ENCODE measurements at regions not wholly inside any gene's neighbourhood (a gene's known extent, or its start where the extent isn't known, plus 50 kb on each side); places are given as distances from the start of the nearest gene placed in this dataset.

GRCh38 chr5:21212026-21212425, 1224.0 kb upstream of the CDH18 start:
- ATAC-seq (ENCODE audit: low read depth in 2 of 2) (no peak), DNase-seq (no peak)
- Mint-ChIP-seq H3K4me1 (no peaks in the 10 kb centered on the region), H3K9me3 (peaks cover 0 to 2% (median 0%) of the 10 kb centered on the region in 7 donors), H3K36me3 (no peaks in the 10 kb centered on the region), H3K27me3 (no peaks in the 10 kb centered on the region), H3K27ac (no peak overlapping the region), H3K4me3 (no peak overlapping the region)

GRCh38 chr5:21209409-21209808, 1221.4 kb upstream of the CDH18 start:
- no peak for ATAC-seq (ENCODE audit: low read depth in 2 of 2)
- H3K27me3 Mint-ChIP-seq = no peaks in the 10 kb centered on the region
- no peaks in the 10 kb centered on the region for H3K4me1 Mint-ChIP-seq
- no peak for DNase-seq
- no peaks in the 10 kb centered on the region for H3K36me3 Mint-ChIP-seq
- H3K4me3 Mint-ChIP-seq = no peak overlapping the region
- H3K9me3 Mint-ChIP-seq = peaks cover 0 to 2% (median 0%) of the 10 kb centered on the region in 7 donors
- no peak overlapping the region for H3K27ac Mint-ChIP-seq

GRCh38 chr5:21199087-21199486, 1211.1 kb upstream of the CDH18 start:
- ATAC-seq (ENCODE audit: low read depth in 2 of 2) = no peak

GRCh38 chr5:21195145-21195544, 1207.1 kb upstream of the CDH18 start:
- Mint-ChIP-seq H3K4me3 (no peak overlapping the region), H3K36me3 (no peaks in the 10 kb centered on the region), H3K27ac (no peak overlapping the region), H3K9me3 (peaks cover 0 to 2% (median 0%) of the 10 kb centered on the region in 7 donors), H3K4me1 (no peaks in the 10 kb centered on the region), H3K27me3 (no peaks in the 10 kb centered on the region)
- DNase-seq (no peak), ATAC-seq (ENCODE audit: low read depth in 2 of 2) (no peak)

More at GRCh38 chr5:21199087-21199486, 1211.1 kb upstream of the CDH18 start:
- no peak overlapping the region for H3K4me3 Mint-ChIP-seq
- no peaks in the 10 kb centered on the region for H3K4me1 Mint-ChIP-seq
- H3K36me3 Mint-ChIP-seq = no peaks in the 10 kb centered on the region
- no peaks in the 10 kb centered on the region for H3K27me3 Mint-ChIP-seq
- no peak for DNase-seq
- H3K9me3 Mint-ChIP-seq = peaks cover 0 to 2% (median 0%) of the 10 kb centered on the region in 7 donors
- no peak overlapping the region for H3K27ac Mint-ChIP-seq

GRCh38 chr5:21185536-21185935, 1197.5 kb upstream of the CDH18 start:
- no peaks in the 10 kb centered on the region for H3K36me3 Mint-ChIP-seq
- H3K9me3 Mint-ChIP-seq = peaks cover 0 to 5% (median 0%) of the 10 kb centered on the region in 7 donors
- DNase-seq (no peak), ATAC-seq (ENCODE audit: low read depth in 2 of 2) (no peak)
- H3K27me3 Mint-ChIP-seq = no peaks in the 10 kb centered on the region
- H3K27ac Mint-ChIP-seq = no peak overlapping the region
- no peaks in the 10 kb centered on the region for H3K4me1 Mint-ChIP-seq
- H3K4me3 Mint-ChIP-seq = no peak overlapping the region

GRCh38 chr5:21184581-21184980, 1196.6 kb upstream of the CDH18 start:
- no peak for ATAC-seq (ENCODE audit: low read depth in 2 of 2)
- H3K27me3 Mint-ChIP-seq = no peaks in the 10 kb centered on the region
- no peak for DNase-seq
- peaks cover 0 to 5% (median 0%) of the 10 kb centered on the region in 7 donors for H3K9me3 Mint-ChIP-seq
- H3K36me3 Mint-ChIP-seq = no peaks in the 10 kb centered on the region
- H3K27ac Mint-ChIP-seq = no peak overlapping the region
- no peaks in the 10 kb centered on the region for H3K4me1 Mint-ChIP-seq
- no peak overlapping the region for H3K4me3 Mint-ChIP-seq

GRCh38 chr5:21181609-21182125, 1193.7 kb upstream of the CDH18 start:
- Mint-ChIP-seq H3K4me1 (no peaks in the 10 kb centered on the region), H3K4me3 (no peak overlapping the region), H3K27ac (no peak overlapping the region), H3K9me3 (peaks cover 0 to 5% (median 0%) of the 10 kb centered on the region in 7 donors), H3K27me3 (no peaks in the 10 kb centered on the region), H3K36me3 (no peaks in the 10 kb centered on the region)
- DNase-seq (no peak), ATAC-seq (ENCODE audit: low read depth in 2 of 2) (no peak)

GRCh38 chr5:21173526-21173925, 1185.5 kb upstream of the CDH18 start:
- Mint-ChIP-seq H3K4me1 (no peaks in the 10 kb centered on the region), H3K27me3 (no peaks in the 10 kb centered on the region), H3K4me3 (no peak overlapping the region), H3K36me3 (no peaks in the 10 kb centered on the region), H3K27ac (no peak overlapping the region), H3K9me3 (peaks cover 0 to 2% (median 0%) of the 10 kb centered on the region in 7 donors)
- DNase-seq (no peak), ATAC-seq (ENCODE audit: low read depth in 2 of 2) (no peak)

- DNase-seq (no peak), ATAC-seq (ENCODE audit: low read depth in 2 of 2) (no peak)
- Mint-ChIP-seq H3K27ac (no peak overlapping the region), H3K27me3 (no peaks in the 10 kb centered on the region), H3K4me3 (no peak overlapping the region), H3K4me1 (no peaks in the 10 kb centered on the region), H3K36me3 (no peaks in the 10 kb centered on the region), H3K9me3 (peaks cover 0 to 2% (median 0%) of the 10 kb centered on the region in 7 donors)
Measured at GRCh38 chr5:21173036-21173435, 1185.0 kb upstream of the CDH18 start.

- DNase-seq (no peak), ATAC-seq (ENCODE audit: low read depth in 2 of 2) (no peak)
- H3K36me3 Mint-ChIP-seq = no peaks in the 10 kb centered on the region
- no peak overlapping the region for H3K27ac Mint-ChIP-seq
- H3K27me3 Mint-ChIP-seq = no peaks in the 10 kb centered on the region
- peaks cover 0 to 8% (median 0%) of the 10 kb centered on the region in 7 donors for H3K9me3 Mint-ChIP-seq
- no peaks in the 10 kb centered on the region for H3K4me1 Mint-ChIP-seq
- H3K4me3 Mint-ChIP-seq = no peak overlapping the region
Measured at GRCh38 chr5:21171038-21171437, 1183.0 kb upstream of the CDH18 start.

- H3K4me3 Mint-ChIP-seq = no peak overlapping the region
- no peak for ATAC-seq (ENCODE audit: low read depth in 2 of 2)
- H3K27ac Mint-ChIP-seq = no peak overlapping the region
Measured at GRCh38 chr5:21168557-21168956, 1180.6 kb upstream of the CDH18 start.

GRCh38 chr5:21165344-21165743, 1177.3 kb upstream of the CDH18 start:
- Mint-ChIP-seq H3K9me3 (peaks cover 3 to 15% (median 5%) of the 10 kb centered on the region in 7 donors), H3K4me3 (no peak overlapping the region), H3K36me3 (no peaks in the 10 kb centered on the region), H3K27ac (no peak overlapping the region), H3K27me3 (no peaks in the 10 kb centered on the region), H3K4me1 (no peaks in the 10 kb centered on the region)
- DNase-seq (no peak), ATAC-seq (ENCODE audit: low read depth in 2 of 2) (no peak)

More at GRCh38 chr5:21168557-21168956, 1180.6 kb upstream of the CDH18 start:
- Mint-ChIP-seq H3K9me3 (peaks cover 0 to 12% (median 3%) of the 10 kb centered on the region in 7 donors), H3K36me3 (no peaks in the 10 kb centered on the region), H3K4me1 (no peaks in the 10 kb centered on the region), H3K27me3 (no peaks in the 10 kb centered on the region)
- no peak for DNase-seq

- no peaks in the 10 kb centered on the region for H3K27me3 Mint-ChIP-seq
- H3K4me1 Mint-ChIP-seq = no peaks in the 10 kb centered on the region
- no peak overlapping the region for H3K4me3 Mint-ChIP-seq
- H3K27ac Mint-ChIP-seq = no peak overlapping the region
- no peak for DNase-seq
- peaks cover 3 to 15% (median 5%) of the 10 kb centered on the region in 7 donors for H3K9me3 Mint-ChIP-seq
- H3K36me3 Mint-ChIP-seq = no peaks in the 10 kb centered on the region
- no peak for ATAC-seq (ENCODE audit: low read depth in 2 of 2)
Measured at GRCh38 chr5:21164425-21164824, 1176.4 kb upstream of the CDH18 start.

- DNase-seq (no peak), ATAC-seq (ENCODE audit: low read depth in 2 of 2) (no peak)
- Mint-ChIP-seq H3K4me1 (no peaks in the 10 kb centered on the region), H3K9me3 (peaks cover 3 to 11% (median 6%) of the 10 kb centered on the region in 7 donors), H3K36me3 (no peaks in the 10 kb centered on the region), H3K27ac (peak overlapping the region in 1 of 6 donors; percentile 7), H3K27me3 (no peaks in the 10 kb centered on the region), H3K4me3 (no peak overlapping the region)
Measured at GRCh38 chr5:21159510-21160059, 1171.6 kb upstream of the CDH18 start.

All from naive B cell (primary cell).